Prostate gland (tissue), 2 donors: ENCODE measurements at regions not wholly inside any gene's neighbourhood (a gene's known extent, or its start where the extent isn't known, plus 50 kb on each side); places are given as distances from the start of the nearest gene placed in this dataset.

Source experiments
- CTCF ChIP-seq, 4 experiments: fragments of 200-600 bp in 2 of 4; fragments of 450-650 bp in 2 of 4; sonication (generic) in 2 of 4; IDR thresholded peaks; 1 replicate in 3 of 4; 2 replicates in 1 of 4; pipeline ENCODE4 v1.5.1; 2016 to 2019; ENCODE audit warnings: antibody characterized with exemption in 4 of 4, mild to moderate bottlenecking in 2 of 4, moderate library complexity in 2 of 4
- POLR2AphosphoS5 ChIP-seq: sonication (generic); formaldehyde crosslinking; IDR thresholded peaks from one replicate; pipeline ENCODE4 v1.6.1; 2017; ENCODE audit warnings: antibody characterized with exemption

- TF ChIP-seq CTCF (IDR thresholded peaks at IDR 0.05), result no peak
- no peak for TF ChIP-seq POLR2AphosphoS5
These were observed 225.6 kb downstream of the MAP2K6 start for GRCh38 chr17:69640073-69640472.
